ENCODE measurements at regions not wholly inside any gene's neighbourhood (a gene's known extent, or its start where the extent isn't known, plus 50 kb on each side); places are given as distances from the start of the nearest gene placed in this dataset.

DNA sequence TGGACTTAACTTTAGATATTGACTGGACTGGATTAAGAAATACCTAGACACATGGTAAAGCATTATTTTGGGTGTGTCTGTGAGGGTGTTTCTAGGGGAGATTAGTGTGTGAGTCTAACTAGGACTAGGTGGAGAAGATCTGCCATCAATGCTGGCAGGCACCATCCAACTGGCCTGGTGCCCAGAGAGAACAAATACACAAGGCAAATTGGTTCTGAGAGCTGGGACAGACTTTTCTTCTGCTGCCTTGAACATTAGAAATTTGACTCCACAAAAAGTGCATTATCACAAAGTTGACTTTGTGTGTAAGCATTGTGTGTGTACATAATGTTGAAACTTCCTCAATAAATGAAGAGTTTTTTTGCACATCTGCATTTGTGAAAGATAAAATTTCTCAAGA is 522.1 kb downstream of the SUCLA2 start:
- ChIA-PET POLR2A (no interaction called here), CTCF (no interaction called here)
- H3K4me1 Mint-ChIP-seq, result no peaks in the 10 kb centered on the region
- Histone ChIP-seq H3K27ac (ENCODE audit: low read length in 2 of 2) (no peak overlapping the region), H3K4me2 (replicated peaks; ENCODE audit: low read depth, low read length, poor library complexity, severe bottlenecking) (no peak overlapping the region), H4K20me1 (ENCODE audit: control insufficient read depth, insufficient read depth, low read length, poor library complexity, severe bottlenecking) (no peaks in the 10 kb centered on the region), H3K9ac (ENCODE audit: low read length) (no peak overlapping the region), H3K79me2 (ENCODE audit: control insufficient read depth, insufficient read depth, low read length) (no peaks in the 10 kb centered on the region), H2AFZ (ENCODE audit: insufficient read depth, low read depth, low read length, poor library complexity, severe bottlenecking) (no peak overlapping the region), H3K4me1 (ENCODE audit: control insufficient read depth in 2 of 2, insufficient read depth in 2 of 2, low read length in 2 of 2) (no peaks in the 10 kb centered on the region), H3K36me3 (replicated peaks in 1 of 2; ENCODE audit: control extremely low read depth in 1 of 2, control insufficient read depth in 1 of 2, extremely low read depth in 1 of 2, insufficient read depth in 2 of 2, low read length in 1 of 2) (no peaks in the 10 kb centered on the region), H3K27me3 (replicated peaks in 1 of 4; ENCODE audit: control extremely low read depth in 1 of 4, control insufficient read depth in 3 of 4, insufficient read depth in 4 of 4, low read length in 3 of 4) (no peaks in the 10 kb centered on the region), H3K4me3 (ENCODE audit: control extremely low read depth in 1 of 5, extremely low read depth in 1 of 5, insufficient read depth in 1 of 5, low read depth in 2 of 5, low read length in 4 of 5) (no peak overlapping the region), H3K9me3 (ENCODE audit: control extremely low read depth in 1 of 3, control insufficient read depth in 2 of 3, insufficient read depth in 1 of 3, low read length in 2 of 3) (no peaks in the 10 kb centered on the region)
- TF ChIP-seq EZH2 (IDR thresholded peaks at IDR 0.05; ENCODE audit: borderline replicate concordance, insufficient read depth, low read depth, low read length, poor library complexity, severe bottlenecking), result no peak
- TF ChIP-seq, protein P1, sequence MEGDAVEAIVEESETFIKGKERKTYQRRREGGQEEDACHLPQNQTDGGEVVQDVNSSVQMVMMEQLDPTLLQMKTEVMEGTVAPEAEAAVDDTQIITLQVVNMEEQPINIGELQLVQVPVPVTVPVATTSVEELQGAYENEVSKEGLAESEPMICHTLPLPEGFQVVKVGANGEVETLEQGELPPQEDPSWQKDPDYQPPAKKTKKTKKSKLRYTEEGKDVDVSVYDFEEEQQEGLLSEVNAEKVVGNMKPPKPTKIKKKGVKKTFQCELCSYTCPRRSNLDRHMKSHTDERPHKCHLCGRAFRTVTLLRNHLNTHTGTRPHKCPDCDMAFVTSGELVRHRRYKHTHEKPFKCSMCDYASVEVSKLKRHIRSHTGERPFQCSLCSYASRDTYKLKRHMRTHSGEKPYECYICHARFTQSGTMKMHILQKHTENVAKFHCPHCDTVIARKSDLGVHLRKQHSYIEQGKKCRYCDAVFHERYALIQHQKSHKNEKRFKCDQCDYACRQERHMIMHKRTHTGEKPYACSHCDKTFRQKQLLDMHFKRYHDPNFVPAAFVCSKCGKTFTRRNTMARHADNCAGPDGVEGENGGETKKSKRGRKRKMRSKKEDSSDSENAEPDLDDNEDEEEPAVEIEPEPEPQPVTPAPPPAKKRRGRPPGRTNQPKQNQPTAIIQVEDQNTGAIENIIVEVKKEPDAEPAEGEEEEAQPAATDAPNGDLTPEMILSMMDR (IDR thresholded peaks at IDR 0.05), result no peak
- H3K27ac Mint-ChIP-seq, result no peak overlapping the region
- no peak overlapping the region for H3K4me3 Mint-ChIP-seq
- intact Hi-C loops (cut with micrococcal nuclease), result no loop called here
- no peaks in the 10 kb centered on the region for H3K27me3 Mint-ChIP-seq
- DNase-seq (no peak), ATAC-seq (ENCODE audit: low read depth) (no peak)
- H3K9me3 Mint-ChIP-seq (ENCODE audit: insufficient read depth), result no peaks in the 10 kb centered on the region

- H3K27ac ChIP-seq (ENCODE audit: low read length in 2 of 2), result no peak overlapping the region
Measured at GRCh38 chr13:47475441-47475948, 525.6 kb downstream of the SUCLA2 start.

More at GRCh38 chr13:47475441-47475948, 525.6 kb downstream of the SUCLA2 start:
- intact Hi-C loops (cut with micrococcal nuclease), result no loop called here
- no peak for TF ChIP-seq EZH2 (IDR thresholded peaks at IDR 0.05; ENCODE audit: borderline replicate concordance, insufficient read depth, low read depth, low read length, poor library complexity, severe bottlenecking)
- TF ChIP-seq, protein P1 (IDR thresholded peaks at IDR 0.05), result no peak
- Mint-ChIP-seq H3K4me3 (no peak overlapping the region), H3K4me1 (no peaks in the 10 kb centered on the region), H3K27ac (no peak overlapping the region), H3K9me3 (ENCODE audit: insufficient read depth) (no peaks in the 10 kb centered on the region), H3K27me3 (no peaks in the 10 kb centered on the region)
- POLR2A ChIA-PET, result no interaction called here
- H3K9ac ChIP-seq (ENCODE audit: low read length), result no peak overlapping the region
- no peaks in the 10 kb centered on the region for H3K4me1 ChIP-seq (ENCODE audit: control insufficient read depth in 2 of 2, insufficient read depth in 2 of 2, low read length in 2 of 2)
- H3K79me2 ChIP-seq (ENCODE audit: control insufficient read depth, insufficient read depth, low read length), result no peaks in the 10 kb centered on the region
- no peak overlapping the region for H3K4me2 ChIP-seq (replicated peaks; ENCODE audit: low read depth, low read length, poor library complexity, severe bottlenecking)
- no peaks in the 10 kb centered on the region for H3K9me3 ChIP-seq (ENCODE audit: control extremely low read depth in 1 of 3, control insufficient read depth in 2 of 3, insufficient read depth in 1 of 3, low read length in 2 of 3)
- no peak overlapping the region for H3K4me3 ChIP-seq (ENCODE audit: control extremely low read depth in 1 of 5, extremely low read depth in 1 of 5, insufficient read depth in 1 of 5, low read depth in 2 of 5, low read length in 4 of 5)
- DNase-seq (no peak), ATAC-seq (ENCODE audit: low read depth) (no peak)
- H2AFZ ChIP-seq (ENCODE audit: insufficient read depth, low read depth, low read length, poor library complexity, severe bottlenecking), result no peak overlapping the region
- H4K20me1 ChIP-seq (ENCODE audit: control insufficient read depth, insufficient read depth, low read length, poor library complexity, severe bottlenecking), result no peaks in the 10 kb centered on the region
- 97% methylated on average over 4 of the region's 11 CpGs for WGBS (ENCODE audit: insufficient coverage)
- CTCF ChIA-PET, result no interaction called here
- no peaks in the 10 kb centered on the region for H3K36me3 ChIP-seq (replicated peaks in 1 of 2; ENCODE audit: control extremely low read depth in 1 of 2, control insufficient read depth in 1 of 2, extremely low read depth in 1 of 2, insufficient read depth in 2 of 2, low read length in 1 of 2)
- H3K27me3 ChIP-seq (replicated peaks in 1 of 4; ENCODE audit: control extremely low read depth in 1 of 4, control insufficient read depth in 3 of 4, insufficient read depth in 4 of 4, low read length in 3 of 4), result no peaks in the 10 kb centered on the region

Data from B cell (primary cell).